GM19397 (cell line): ENCODE measurements at regions not wholly inside any gene's neighbourhood (a gene's known extent, or its start where the extent isn't known, plus 50 kb on each side); places are given as distances from the start of the nearest gene placed in this dataset.
"Not testable (repeated sequence)": the region's sequence is repeated elsewhere in the genome, so short reads cannot be mapped to it uniquely, and the experiment has no call there.

ENCODE experiments used
- ATAC-seq: cut with Tn5 transposase; IDR thresholded peaks from one replicate; pipeline ENCODE4 v1.9.1; 2021; ENCODE audit warnings: mild to moderate bottlenecking, moderate library complexity; ENCODE audit not compliant: unreplicated experiment

- no peak for ATAC-seq
Observed at GRCh38 chr4:123535037-123535748, 138.6 kb downstream of the SPRY1 start.

- peak; percentile 61 for ATAC-seq
Observed at GRCh38 chr4:123536225-123536624, 139.6 kb downstream of the SPRY1 start.

- ATAC-seq: not testable (repeated sequence)
Observed at GRCh38 chr4:123537906-123538402, 141.4 kb downstream of the SPRY1 start.

- no peak for ATAC-seq
Observed at GRCh38 chr4:123545667-123546572, 149.3 kb downstream of the SPRY1 start.

GRCh38 chr4:123546573-123547060, 150.0 kb downstream of the SPRY1 start:
- no peak for ATAC-seq

- ATAC-seq: no peak
Observed at GRCh38 chr4:123547216-123548165, 150.9 kb downstream of the SPRY1 start.

- ATAC-seq: no peak
Observed at GRCh38 chr4:123553279-123553678, 156.7 kb downstream of the SPRY1 start.

GRCh38 chr4:123553733-123554637, 157.4 kb downstream of the SPRY1 start:
- ATAC-seq: no peak

GRCh38 chr4:123554801-123555232, 158.2 kb downstream of the SPRY1 start:
- no peak for ATAC-seq

- ATAC-seq: no peak
Observed at GRCh38 chr4:123555233-123555806, 158.7 kb downstream of the SPRY1 start.

- ATAC-seq: no peak
Observed at GRCh38 chr4:123555807-123556273, 159.2 kb downstream of the SPRY1 start.

GRCh38 chr4:123556526-123556925, 159.9 kb downstream of the SPRY1 start:
- ATAC-seq: no peak

GRCh38 chr4:123557857-123558536, 161.4 kb downstream of the SPRY1 start:
- no peak for ATAC-seq

GRCh38 chr4:123558865-123559264, 162.3 kb downstream of the SPRY1 start:
- no peak for ATAC-seq

GRCh38 chr4:123559955-123560871, 163.6 kb downstream of the SPRY1 start:
- no peak for ATAC-seq

- no peak for ATAC-seq
Observed at GRCh38 chr4:123561525-123561924, 164.9 kb downstream of the SPRY1 start.

GRCh38 chr4:123562994-123563750, 166.6 kb downstream of the SPRY1 start:
- ATAC-seq: no peak
